Thyroid gland (tissue), 4 donors: ENCODE measurements at regions not wholly inside any gene's neighbourhood (a gene's known extent, or its start where the extent isn't known, plus 50 kb on each side); places are given as distances from the start of the nearest gene placed in this dataset.

Source experiments
- DNase-seq, 2 donors: peaks; one replicate each; pipeline ENCODE4 v3.0.0-alpha.2; 2019
- H3K27ac ChIP-seq, 3 donors: fragments of 200-600 bp; sonication (generic); 1 replicate in 2 of 3; 2 replicates in 1 of 3; pipeline ENCODE4 v1.5.1; 2016 to 2019; ENCODE audit warnings: mild to moderate bottlenecking in 1 of 3, moderate library complexity in 1 of 3
- H3K27me3 ChIP-seq: fragments of 200-600 bp; sonication (generic); one replicate; pipeline ENCODE4 v1.5.1; 2019
- H3K36me3 ChIP-seq, 2 donors: fragments of 200-600 bp; sonication (generic); one replicate each; pipeline ENCODE4 v1.5.1; 2016 to 2019
- H3K4me1 ChIP-seq, 2 donors: fragments of 200-600 bp; sonication (generic); one replicate each; pipeline ENCODE4 v1.5.1; 2017 to 2019
- H3K4me3 ChIP-seq, 3 donors: fragments of 200-600 bp; sonication (generic); replicated peaks in 1 of 3; 1 replicate in 2 of 3; 2 replicates in 1 of 3; pipeline ENCODE4 v1.5.1; 2016; ENCODE audit warnings: mild to moderate bottlenecking in 1 of 3
- H3K9me3 ChIP-seq: fragments of 200-600 bp; sonication (generic); one replicate; pipeline ENCODE4 v1.5.1; 2017
- CTCF ChIP-seq, 6 experiments: fragments of 200-600 bp in 3 of 6; fragments of 450-650 bp in 3 of 6; sonication (generic) in 3 of 6; IDR thresholded peaks; one replicate each; pipeline ENCODE4 v1.5.1; 2016 to 2019; ENCODE audit warnings: antibody characterized with exemption in 6 of 6, mild to moderate bottlenecking in 2 of 6, inconsistent platforms in 1 of 6, moderate library complexity in 1 of 6
- POLR2A ChIP-seq, 2 donors: fragments of 450-650 bp; IDR thresholded peaks; one replicate each; pipeline ENCODE4 v1.6.1; 2017; ENCODE audit warnings: antibody characterized with exemption in 2 of 2, mild to moderate bottlenecking in 2 of 2, moderate library complexity in 1 of 2
- WGBS, 2 donors: methylation state at CpG; one replicate each; pipeline ENCODE4 v1.1.5; 2017; 5-methylcytosine and 5-hydroxymethylcytosine counted together
- intact Hi-C: fragments of 100-400 bp; cut with DNase I; formaldehyde crosslinking; loops from one replicate; pipeline ENCODE4 v1.15.1; 2023

GRCh38 chr5:18329328-18329727 is 695.1 kb downstream of the TAF11L14 start:
- Histone ChIP-seq H3K4me3 (no peak overlapping the region), H3K36me3 (no peaks in the 10 kb centered on the region), H3K9me3 (no peaks in the 10 kb centered on the region), H3K27ac (no peak overlapping the region), H3K27me3 (no peaks in the 10 kb centered on the region), H3K4me1 (no peaks in the 10 kb centered on the region)
- intact Hi-C loops = no loop called here
- TF ChIP-seq CTCF (IDR thresholded peaks at IDR 0.05) = no peak
- no peak for TF ChIP-seq POLR2A (IDR thresholded peaks at IDR 0.05)
- DNase-seq = no peak

GRCh38 chr5:18333841-18334240 is 699.6 kb downstream of the TAF11L14 start:
- H3K9me3 ChIP-seq = no peaks in the 10 kb centered on the region
- DNase-seq = no peak
- no peaks in the 10 kb centered on the region for H3K4me1 ChIP-seq
- no peak overlapping the region for H3K27ac ChIP-seq
- intact Hi-C loops = no loop called here
- H3K4me3 ChIP-seq = no peak overlapping the region
- TF ChIP-seq POLR2A (IDR thresholded peaks at IDR 0.05) = no peak
- no peak for TF ChIP-seq CTCF (IDR thresholded peaks at IDR 0.05)
- H3K36me3 ChIP-seq = no peaks in the 10 kb centered on the region
- WGBS, 2 donors = 87 to 88% methylated on average over 1 of the region's 1 CpG
- no peaks in the 10 kb centered on the region for H3K27me3 ChIP-seq

- Histone ChIP-seq H3K9me3 (no peaks in the 10 kb centered on the region), H3K36me3 (no peaks in the 10 kb centered on the region)
- intact Hi-C loops = no loop called here
Measured at GRCh38 chr5:18334949-18335348, 700.7 kb downstream of the TAF11L14 start.

GRCh38 chr5:18354828-18355227 is 720.6 kb downstream of the TAF11L14 start:
- H3K4me1 ChIP-seq = no peaks in the 10 kb centered on the region
- 92 to 93% methylated on average over 3 of the region's 3 CpGs for WGBS, 2 donors
- no peak for DNase-seq
- no peak for TF ChIP-seq CTCF (IDR thresholded peaks at IDR 0.05)
- no peak for TF ChIP-seq POLR2A (IDR thresholded peaks at IDR 0.05)
- intact Hi-C loops = no loop called here
- H3K9me3 ChIP-seq = no peaks in the 10 kb centered on the region
- no peak overlapping the region for H3K27ac ChIP-seq
- no peaks in the 10 kb centered on the region for H3K27me3 ChIP-seq
- no peak overlapping the region for H3K4me3 ChIP-seq
- no peaks in the 10 kb centered on the region for H3K36me3 ChIP-seq

More at GRCh38 chr5:18334949-18335348, 700.7 kb downstream of the TAF11L14 start:
- Histone ChIP-seq H3K27ac (no peak overlapping the region), H3K4me1 (no peaks in the 10 kb centered on the region), H3K4me3 (no peak overlapping the region), H3K27me3 (no peaks in the 10 kb centered on the region)
- DNase-seq = no peak
- 69 to 71% methylated on average over 5 of the region's 5 CpGs for WGBS, 2 donors
- no peak for TF ChIP-seq CTCF (IDR thresholded peaks at IDR 0.05)
- TF ChIP-seq POLR2A (IDR thresholded peaks at IDR 0.05) = no peak

- TF ChIP-seq POLR2A (IDR thresholded peaks at IDR 0.05) = no peak
- no peak for TF ChIP-seq CTCF (IDR thresholded peaks at IDR 0.05)
- Histone ChIP-seq H3K4me1 (no peaks in the 10 kb centered on the region), H3K27ac (no peak overlapping the region), H3K27me3 (no peaks in the 10 kb centered on the region), H3K4me3 (no peak overlapping the region), H3K36me3 (no peaks in the 10 kb centered on the region), H3K9me3 (no peaks in the 10 kb centered on the region)
- intact Hi-C loops = no loop called here
- WGBS, 2 donors = 83 to 92% methylated on average over 4 of the region's 4 CpGs
- DNase-seq = no peak
Measured at GRCh38 chr5:18357486-18357885, 723.2 kb downstream of the TAF11L14 start.
